Stimulated activated naive CD8-positive, alpha-beta T cell treated with anti-CD3 and anti-CD28 coated beads, Interleukin-15, Interleukin-2, amounts not matched to agents 100 U/mL and 50 U/mL, for 24 hours (primary cell): ENCODE measurements at regions not wholly inside any gene's neighbourhood (a gene's known extent, or its start where the extent isn't known, plus 50 kb on each side); places are given as distances from the start of the nearest gene placed in this dataset.
A peak's percentile ranks its signal among the peaks of the same experiment; 100 is the strongest.
"Not testable (repeated sequence)": the region's sequence is repeated elsewhere in the genome, so short reads cannot be mapped to it uniquely, and the experiment has no call there.

Experiments used
- ATAC-seq: fragments of 150-1000 bp; cut with Tn5 transposase; one replicate; pipeline ENCODE4 v1.10.0; 2021
- DNase-seq: peaks from one replicate; pipeline ENCODE4 v3.0.0; 2021

DNA sequence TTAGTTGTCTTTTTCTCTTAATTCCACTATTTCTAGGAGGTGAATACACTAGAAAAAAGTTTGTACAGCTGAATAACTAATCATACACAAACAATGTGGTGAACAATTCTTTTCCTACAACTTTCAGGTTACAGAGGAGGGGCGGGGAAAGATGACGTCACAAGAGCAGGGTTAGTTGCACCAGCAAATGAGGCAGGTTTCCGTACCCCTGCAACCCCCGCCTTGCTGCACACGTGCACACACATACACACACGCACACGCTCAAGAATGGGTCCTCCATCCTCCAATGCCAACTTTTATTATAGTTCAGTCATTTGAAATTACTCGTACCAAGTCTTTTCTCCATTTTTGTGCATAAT lies 122.8 kb downstream of the ARL4C start:
- DNase-seq (peak; percentile 35), ATAC-seq (no peak)

DNA sequence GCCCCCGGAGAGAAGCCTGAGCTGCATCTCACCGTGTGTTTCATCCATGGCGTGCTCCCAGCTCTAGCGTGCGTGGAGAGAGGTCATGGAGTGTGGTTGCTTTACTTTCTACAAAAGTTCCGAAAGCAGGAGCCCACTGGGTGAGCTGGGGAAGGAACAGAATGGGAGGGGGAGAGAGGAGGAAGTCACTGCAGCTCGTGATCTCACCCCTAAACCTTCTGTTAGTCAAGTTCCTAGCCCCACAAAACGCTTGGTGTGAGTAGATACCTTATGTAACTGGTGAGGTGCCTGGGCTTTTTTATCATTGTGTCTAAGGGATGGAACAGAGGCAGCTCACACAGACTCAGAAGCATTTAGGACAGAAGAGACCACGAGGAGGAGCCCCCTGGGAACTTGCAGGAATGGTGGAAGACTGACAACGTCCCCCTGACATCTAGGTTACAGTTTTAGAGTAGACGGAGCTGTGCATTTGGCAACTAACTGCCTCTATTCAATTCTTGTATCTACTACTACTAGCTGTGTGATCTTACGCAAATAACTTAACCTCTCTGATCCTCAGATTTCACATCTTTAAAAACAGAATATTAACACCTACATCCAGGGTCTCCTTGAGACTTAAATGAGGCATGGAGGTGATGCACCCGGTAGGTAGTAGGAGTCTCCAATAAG lies 123.3 kb downstream of the ARL4C start:
- peak; percentile 5 for ATAC-seq

DNA sequence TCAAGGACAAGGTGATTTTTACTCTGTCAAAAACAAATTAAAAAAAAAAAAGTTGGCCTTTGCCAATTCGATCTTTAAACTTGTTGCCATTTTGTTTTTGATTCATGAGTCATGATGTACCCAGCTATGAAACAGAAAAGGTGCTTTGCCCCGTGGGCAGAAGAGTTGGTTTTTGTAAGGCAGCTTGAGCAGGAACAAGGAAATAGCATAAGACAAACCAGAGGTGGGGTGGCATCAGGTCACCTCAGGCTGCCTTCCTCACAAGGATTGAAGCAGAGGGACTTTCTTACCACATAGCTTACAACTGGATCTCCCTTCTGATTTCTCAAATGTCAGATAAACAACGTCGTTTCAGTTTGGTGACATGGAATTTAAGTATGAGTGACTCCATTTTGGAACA lies 123.8 kb downstream of the ARL4C start:
- peak; percentile 55 for ATAC-seq
- no peak for DNase-seq

More for the DNA sequence above, 123.3 kb downstream of the ARL4C start:
- DNase-seq, result no peak

DNA sequence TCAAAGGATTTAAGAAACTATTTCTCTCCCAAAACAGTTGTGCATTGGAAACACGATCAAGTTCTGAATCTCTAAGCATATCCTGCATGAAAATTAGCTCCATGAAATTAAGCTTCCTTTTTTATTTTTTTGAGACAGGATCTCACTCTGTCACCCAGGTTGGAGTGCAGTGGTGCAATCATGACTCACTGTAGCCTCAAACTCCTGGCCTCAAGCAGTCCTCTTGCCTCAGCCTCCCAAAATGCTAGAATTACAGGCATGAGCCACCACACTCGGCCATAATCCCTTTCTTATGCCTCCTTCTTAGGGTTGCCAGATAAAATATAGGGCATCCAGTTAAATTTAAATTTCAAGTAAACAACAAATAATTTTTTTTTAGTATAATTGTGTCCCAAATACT lies 124.4 kb downstream of the ARL4C start:
- no peak for DNase-seq
- ATAC-seq, result no peak

DNA sequence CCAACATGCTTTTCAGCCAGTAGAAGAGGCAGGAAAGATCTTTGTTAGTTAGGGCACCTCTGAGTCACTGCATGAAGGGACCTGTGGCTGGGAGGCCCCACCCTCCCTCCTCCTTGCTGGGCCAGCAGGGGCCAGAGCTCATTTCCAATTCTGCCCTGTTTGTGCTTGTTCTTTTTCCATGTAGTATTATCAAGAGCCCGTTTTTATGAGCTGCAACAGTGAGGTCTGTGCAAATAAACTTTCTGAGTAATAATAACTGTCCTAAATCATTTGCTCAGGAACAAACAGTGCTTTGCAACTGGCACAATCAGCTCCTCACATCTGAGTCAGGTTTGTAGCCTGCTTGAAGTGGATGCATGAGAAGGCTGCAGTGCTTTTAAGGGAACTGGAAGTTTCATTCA lies 128.0 kb downstream of the ARL4C start:
- ATAC-seq (peak; percentile 91), DNase-seq (peak; percentile 53)

DNA sequence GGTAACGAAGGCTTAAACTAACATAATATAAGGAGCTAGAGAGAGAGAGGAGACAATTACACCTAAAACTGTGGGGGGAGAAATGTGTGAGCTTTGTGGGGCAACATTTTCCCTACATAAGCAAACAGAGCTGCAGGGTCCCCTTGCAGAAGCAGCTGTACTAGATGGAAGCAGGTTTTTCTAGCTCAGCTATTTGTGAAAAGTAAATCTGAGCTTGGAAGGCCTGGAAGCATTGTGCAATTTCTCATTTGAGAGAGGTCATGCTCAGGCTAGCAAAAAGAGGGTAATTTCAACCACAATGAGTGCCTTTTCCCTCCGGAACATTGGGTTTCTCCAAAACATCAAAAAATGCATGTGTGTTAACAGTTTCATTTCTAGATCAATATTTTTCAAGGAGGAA lies 130.0 kb downstream of the ARL4C start:
- ATAC-seq, result no peak
- DNase-seq, result no peak

DNA sequence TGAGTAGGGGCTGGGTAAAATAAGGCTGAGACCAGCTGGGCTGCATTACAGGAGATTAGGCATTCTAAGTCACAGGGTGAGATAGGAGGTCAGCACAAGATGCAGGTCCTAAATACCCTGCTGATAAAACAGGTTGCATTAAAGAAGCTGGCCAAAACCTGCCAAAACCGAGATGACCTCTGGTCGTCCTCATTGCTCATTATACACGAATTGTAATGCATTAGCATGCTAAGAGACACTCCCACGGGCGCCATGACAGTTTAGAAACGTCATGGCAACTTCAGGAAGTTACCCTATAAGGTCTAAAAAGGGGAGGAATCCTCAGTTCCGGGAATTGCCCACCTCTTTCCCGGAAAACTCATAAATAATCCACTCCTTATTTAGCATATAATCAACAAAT lies 132.2 kb downstream of the ARL4C start:
- no peak for ATAC-seq
- no peak for DNase-seq

DNA sequence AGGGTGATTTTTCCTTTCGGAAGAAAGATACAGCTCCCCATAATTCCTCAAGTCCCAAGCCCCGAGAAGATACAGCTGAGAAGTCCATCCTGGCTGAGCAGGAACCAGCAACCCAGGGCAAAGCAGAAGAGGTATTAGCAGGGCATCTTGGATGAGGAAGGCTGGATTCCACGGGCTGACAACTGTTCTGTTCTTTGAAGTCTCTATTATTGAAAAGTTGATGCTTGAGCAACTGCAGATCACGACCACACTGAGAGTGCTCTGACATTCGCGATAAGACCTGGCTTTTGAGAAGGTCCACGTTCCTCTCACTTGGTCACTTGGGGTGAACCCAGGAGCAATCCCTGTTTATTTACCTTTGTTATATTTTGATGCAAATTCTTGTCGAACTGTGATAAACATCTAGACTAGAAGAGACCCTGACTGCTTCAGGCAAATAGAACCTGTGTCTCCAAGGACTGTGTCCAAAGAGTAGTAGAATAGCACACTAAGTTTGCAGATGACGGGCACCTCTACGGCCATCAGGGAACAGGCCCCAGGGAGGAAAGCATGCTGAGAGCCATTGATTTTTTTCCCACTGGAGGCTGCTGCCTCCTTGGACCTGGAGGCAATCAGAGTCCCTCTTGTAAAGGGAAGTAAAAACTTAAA lies 133.1 kb downstream of the ARL4C start:
- no peak for DNase-seq
- no peak for ATAC-seq

DNA sequence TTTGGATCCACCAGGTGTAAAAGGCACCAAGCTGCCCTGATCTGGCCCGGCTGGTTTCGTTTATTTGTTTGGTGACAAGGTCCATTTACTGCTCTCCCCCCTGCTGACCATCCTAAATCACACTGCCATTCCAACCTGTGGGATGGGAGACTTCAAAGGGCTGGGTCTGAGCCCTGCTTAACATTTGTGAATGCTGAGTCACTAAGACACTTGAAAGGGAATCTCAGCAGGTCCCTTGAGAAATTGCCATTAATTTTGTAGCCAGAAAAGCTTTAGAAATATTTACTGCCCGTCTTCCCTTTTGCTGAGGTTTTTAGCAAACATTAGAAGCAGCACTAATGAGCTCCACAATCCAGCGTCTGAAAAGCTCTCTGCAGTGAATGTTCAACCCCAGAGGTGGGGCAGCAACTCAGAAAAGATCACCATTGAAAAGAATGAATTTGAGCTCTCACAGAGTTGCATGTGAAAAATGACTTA lies 133.8 kb downstream of the ARL4C start:
- ATAC-seq, result no peak
- DNase-seq, result no peak

DNA sequence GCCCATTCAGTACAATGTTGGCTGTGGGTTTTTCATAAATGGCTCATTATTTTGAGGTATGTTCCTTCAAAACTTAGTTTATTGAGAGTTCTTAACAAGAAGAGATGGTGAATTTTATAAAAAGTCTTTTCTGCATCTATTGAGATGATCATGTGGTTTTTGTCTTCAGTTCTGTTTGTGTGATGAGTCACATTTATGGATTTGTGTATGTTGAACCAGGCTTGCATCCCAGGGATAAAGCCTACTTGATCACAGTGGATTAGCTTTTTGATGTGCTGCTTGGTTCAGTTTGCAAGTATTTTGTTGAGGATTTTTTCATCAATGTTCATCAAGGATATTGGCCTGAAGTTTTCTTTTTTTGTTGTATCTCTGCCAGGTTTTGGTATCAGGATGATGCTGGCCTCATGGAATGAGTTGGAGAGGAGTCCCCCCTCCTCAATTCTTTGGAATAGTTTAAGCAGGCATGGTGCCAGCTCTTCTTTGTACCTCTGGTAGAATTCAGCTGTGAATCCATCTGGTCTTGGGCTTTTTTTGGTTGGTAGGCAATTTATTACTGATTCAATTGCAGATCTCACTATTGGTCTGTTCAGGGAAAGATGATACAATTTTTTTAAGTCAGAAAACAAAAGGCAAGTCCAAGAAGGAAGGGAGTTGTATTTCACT lies 136.4 kb downstream of the ARL4C start:
- DNase-seq, ATAC-seq: not testable (repeated sequence)

DNA sequence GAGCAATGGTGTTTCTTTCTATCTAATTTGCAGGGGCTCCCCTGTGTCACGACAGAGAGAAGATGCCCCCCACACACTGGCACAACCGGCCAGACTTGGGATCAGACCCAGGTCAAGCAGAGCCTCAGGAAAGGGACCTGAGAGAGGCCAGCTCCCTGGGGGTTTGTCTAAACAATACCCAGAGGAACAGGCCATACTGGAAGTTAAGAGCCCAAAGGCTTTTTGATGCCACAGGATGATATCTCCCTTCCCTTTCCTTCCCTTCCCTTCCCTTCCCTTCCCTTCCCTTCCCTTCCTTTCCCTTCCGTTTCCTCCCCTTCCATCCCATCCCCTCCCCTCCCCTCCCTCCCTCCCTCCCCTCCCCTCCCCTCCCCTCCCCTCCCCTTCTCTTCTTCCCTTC lies 139.2 kb downstream of the ARL4C start:
- no peak for ATAC-seq
- no peak for DNase-seq

DNA sequence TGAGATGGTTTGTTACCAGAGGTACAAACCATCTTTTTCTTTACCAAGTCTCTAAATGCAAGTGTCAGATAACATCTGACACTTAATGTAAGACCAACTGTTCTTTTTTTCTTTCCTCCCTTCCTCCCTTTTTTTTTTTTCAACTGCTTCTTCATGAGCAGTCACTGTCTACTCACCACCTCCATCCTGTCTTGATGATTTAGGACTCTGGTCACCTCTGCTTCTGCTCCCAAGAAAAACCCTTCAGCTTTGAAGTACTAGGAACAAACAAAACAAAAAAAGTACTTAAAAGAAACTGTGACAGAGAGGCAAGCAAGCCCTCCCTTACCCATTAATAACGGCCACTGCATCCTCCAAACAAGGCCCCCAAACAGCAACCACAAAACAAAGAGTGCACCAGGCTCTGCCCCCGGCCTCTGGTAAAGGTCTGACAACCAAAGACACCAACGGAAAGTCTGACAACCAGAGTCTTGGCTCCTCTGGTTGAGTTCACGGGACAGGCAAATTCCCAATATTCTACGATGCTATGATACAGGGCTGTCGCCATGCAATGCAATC lies 141.0 kb downstream of the ARL4C start:
- DNase-seq (no peak), ATAC-seq (no peak)

DNA sequence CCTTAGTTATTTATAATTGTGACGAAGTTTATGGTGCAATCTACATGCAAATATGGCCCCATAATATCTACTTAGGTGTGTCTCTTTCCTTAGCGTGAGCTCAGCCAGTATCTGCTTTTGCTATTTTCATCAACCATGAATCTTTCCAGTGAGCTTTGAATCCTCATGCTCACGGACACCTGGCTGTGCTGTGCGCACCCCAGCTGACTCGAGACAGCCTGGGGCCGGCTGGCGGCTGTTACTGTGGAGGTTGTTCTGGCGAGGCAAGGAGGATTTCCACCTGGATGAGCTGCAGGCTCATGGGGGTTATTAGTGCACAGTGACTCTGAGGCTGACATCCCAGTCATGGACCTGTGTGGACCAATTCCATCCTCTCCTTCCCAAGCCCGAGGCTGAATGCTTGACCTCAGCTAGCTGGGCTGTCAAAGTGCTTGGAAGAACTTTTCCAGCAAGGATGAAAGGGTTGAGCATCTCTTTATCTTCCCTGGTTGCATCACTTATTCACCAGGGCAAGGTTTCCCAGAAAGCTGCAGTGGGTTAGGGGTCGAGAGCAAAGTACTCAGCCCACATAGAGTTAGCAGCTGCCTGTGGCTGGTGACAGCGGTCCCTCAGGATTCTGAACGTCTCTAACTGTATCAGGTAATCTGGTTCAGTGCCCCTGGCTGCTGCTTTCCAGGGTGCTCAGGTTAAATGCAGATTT lies 141.7 kb downstream of the ARL4C start:
- no peak for ATAC-seq

DNA sequence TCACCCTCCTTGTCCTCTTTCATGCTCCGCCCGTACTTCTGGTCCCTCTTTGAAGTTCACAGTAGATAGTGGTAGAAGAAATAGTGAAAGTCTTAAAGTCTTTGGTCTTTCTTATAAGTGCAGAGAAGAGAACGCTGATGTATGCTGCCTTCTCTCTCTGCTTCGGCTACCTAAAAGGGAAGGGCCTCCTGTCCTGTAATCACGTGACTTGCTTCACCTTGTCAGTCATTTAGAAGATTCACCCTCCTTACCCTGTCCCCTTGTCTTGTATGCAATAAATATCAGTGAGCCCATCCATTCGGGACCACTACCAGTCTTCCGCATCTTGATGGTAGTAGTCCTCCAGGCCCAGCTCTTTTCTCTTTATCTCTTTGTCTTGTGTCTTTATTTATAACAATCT lies 144.6 kb downstream of the ARL4C start:
- no peak for ATAC-seq
- DNase-seq, result no peak

More for the DNA sequence above, 141.7 kb downstream of the ARL4C start:
- no peak for DNase-seq

DNA sequence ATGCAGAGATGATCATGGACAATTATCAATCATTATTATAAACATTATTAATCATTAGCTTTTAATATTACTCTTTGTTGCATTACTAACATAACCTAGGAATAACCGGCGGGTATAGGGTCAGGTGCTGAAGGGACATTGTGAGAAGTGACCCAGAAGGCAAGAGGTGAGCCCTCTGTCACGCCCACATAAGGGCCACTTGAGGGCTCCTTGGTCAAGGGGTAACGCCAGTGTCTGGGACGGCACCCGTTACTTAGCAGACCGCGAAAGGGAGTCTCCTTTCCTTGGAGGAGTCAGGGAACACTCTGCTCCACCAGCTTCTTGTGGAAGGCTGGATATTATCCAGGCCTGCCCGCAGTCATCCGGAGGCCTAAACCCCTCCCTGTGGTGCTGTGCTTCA lies 145.0 kb downstream of the ARL4C start:
- not testable (repeated sequence) for DNase-seq, ATAC-seq

DNA sequence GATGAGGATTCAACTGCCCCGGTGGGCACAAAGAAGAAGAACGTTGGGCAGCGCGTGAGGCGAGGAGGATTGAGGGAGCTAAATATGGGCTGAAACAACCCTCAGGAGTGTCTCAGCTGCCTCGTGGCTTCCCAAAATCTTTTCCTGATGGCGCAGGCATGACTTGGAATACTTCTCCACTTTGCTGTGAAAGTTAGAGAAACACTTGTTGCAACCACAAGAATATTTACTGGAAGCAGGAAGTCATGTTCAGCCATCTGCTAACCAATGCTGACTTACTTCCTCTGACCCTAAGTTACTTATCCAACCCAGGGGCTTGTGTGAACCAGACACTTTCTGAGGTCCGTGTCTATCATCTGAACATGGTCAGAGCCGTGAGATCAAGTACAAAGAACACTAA lies 148.8 kb downstream of the ARL4C start:
- no peak for ATAC-seq

DNA sequence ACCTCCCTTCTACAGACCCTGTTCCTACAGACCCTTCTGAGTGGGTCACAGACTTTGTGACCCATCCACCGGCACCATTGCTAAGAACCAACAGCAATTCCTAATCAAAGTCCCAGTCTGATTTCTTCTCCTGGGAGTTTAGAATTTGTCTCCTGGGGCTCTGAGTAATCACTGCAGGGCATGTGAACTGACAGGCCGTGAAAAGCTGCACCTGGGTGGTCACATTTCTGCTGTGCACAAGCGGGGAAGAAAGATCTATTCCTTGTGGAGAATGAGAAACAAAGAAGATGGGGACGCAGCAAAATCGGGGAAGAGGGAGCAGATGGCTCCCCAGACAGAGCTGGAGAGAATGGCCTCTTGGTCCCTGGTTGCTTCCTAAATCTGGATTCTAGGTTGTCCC lies 151.0 kb downstream of the ARL4C start:
- ATAC-seq (no peak), DNase-seq (no peak)

More for the DNA sequence above, 148.8 kb downstream of the ARL4C start:
- DNase-seq, result no peak

DNA sequence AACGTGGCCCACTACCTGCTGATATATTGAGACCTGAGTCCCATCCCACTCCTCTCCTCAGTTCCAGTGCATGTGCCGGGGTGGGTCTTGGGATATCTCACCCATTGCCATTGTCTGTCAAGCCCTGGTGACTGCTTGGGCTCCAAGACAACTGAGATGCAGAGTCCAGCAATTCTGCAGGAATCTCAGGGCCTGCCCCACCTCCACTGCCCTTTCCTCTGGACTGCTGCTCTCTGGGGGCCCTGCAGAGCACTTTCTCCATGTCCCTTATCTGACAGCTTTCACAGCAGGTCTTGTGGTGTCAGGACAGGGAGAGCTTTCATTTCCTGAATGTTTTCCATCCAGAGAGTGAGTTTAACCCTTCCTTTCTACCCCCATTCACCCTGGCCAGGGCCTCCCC lies 152.9 kb downstream of the ARL4C start:
- no peak for ATAC-seq
- DNase-seq, result no peak

DNA sequence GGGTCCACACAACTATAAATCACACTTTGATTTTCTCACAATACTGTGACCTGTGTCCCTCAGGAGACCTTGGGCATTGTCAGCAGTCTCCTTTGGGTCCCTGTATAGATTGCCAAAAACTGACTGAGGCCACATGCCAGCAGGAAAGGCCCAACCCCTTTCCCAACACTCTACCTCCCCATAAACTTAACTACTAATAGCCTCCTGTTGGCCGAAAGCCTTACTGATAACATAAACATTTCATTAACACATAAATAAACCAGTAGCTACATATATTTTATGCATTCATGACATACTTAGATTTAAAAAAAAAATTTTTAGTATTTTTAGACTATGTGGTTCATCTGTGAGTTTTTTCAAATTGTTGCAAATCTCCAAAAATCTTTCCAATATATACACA lies 153.5 kb downstream of the ARL4C start:
- ATAC-seq, result no peak
- DNase-seq, result no peak

DNA sequence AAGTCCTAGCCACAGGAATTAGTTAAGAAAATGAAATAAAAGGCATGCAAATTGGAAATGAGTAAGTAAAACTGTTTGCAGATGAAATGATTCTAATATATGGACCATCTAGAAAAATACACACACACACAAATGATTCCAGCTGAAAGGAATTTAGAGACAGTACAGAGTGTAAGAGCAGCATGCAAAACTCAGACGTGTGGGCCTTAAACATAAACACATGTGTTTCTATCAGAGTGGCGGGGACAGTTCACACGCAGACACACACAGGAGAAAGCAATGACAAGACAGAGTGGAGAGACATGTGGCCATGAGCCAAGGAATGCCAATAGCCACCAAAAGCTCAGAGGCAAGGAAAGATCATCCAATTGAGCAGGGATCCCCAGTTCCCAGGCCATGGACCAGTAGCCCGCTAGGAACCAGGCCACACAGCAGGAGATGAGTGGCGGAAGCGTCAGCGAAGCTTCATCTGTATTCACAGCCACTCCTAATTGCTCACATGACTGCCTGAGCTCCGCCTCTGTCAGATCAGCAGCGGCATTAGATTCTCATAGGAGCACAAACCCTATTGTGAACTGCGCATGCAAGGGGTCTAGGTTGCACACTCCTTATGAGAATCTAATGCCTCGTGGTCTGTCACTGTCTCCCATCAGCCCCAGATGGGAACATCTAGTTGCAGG lies 155.4 kb downstream of the ARL4C start:
- ATAC-seq (no peak), DNase-seq (no peak)

DNA sequence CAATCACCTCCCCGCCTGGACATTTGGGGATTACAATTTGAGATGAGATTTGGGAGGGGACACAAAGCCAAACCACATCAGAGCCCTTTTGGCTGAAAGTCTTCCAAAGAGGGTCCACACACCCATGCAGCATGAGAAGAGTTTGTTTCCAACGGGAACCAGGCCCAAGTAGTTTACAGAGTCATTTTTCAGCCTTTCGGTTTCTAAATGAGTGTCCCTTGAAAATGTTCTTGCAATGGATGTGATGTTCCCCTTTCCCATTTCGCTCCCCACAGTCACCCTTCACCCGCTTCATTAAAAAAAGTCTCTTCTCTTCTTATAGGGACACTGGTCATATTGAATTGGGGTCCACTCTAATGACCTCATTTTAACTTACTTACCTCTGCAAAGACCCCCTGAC lies 157.4 kb downstream of the ARL4C start:
- DNase-seq, result no peak

DNA sequence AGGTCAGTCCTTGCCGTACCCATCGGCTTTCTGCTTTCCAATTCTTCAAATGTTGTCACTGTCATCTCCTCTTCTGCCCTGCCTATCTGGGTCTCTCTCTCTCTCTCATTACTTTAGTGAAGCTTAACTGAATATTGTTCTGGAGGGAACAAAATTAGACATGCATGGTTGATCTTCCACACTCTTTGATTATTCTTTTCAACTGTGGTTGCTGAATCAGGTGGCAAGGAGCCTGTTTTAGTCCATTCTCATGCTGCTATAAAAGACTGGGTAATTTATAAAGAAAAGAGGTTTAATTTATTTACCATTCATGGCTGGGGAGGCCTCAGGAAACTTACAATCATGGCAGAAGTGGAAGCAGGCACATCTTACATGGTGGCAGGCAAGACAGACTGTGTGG lies 157.9 kb downstream of the ARL4C start:
- ATAC-seq (no peak), DNase-seq (no peak)

More for the DNA sequence above, 157.4 kb downstream of the ARL4C start:
- no peak for ATAC-seq
